Midbrain (tissue), 1 donor: ENCODE measurements at regions not wholly inside any gene's neighbourhood (a gene's known extent, or its start where the extent isn't known, plus 50 kb on each side); places are given as distances from the start of the nearest gene placed in this dataset.
"Not testable (repeated sequence)": the region's sequence is repeated elsewhere in the genome, so short reads cannot be mapped to it uniquely, and the experiment has no call there.

Source experiments
- DNase-seq: peaks from one replicate; lab custom pipeline; 2025; lab: John Stamatoyannopoulos, UW

- no peak for DNase-seq
These were observed 391.6 kb downstream of the DMRTA1 start for GRCh38 chr9:22838266-22838665.

DNA sequence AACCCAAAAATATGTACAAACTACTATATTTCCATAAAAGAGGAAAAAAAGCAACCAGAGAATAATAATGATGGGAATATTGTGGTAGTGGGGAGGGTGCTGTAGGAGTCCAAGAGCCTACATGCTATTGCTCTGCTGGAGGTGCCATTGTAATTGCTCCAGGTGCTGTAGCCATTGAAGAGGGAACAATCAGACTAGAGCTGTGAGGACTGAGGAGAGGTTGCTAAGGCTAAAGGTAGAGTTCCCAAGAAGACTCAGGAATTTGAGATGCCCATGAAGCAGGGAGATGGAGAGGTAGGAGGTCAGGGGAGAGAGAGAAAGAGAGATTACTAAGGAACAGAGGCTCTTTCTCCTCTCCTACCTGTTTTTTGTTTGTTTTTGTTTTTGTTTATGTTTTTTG is 394.0 kb downstream of the DMRTA1 start:
- no peak for DNase-seq

DNA sequence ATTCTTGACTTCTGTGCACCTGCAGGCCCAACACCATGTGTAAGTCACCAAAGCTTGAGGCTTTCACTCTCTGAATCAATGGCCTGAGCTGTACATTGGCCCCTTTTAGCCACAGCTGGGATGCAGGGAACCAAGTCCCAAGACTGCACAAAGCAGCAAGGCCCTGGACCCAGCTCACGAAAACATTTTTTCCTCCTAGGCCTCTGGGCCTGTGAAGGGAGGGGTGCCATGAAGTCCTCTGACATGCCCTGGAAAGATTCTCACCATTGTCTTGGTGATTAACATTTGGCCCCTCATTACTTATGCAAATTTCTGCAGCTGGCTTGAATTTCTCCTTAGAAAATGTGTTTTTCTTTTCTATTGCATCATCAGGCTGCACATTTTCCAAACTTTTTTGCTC is 398.6 kb downstream of the DMRTA1 start:
- DNase-seq = not testable (repeated sequence)

DNA sequence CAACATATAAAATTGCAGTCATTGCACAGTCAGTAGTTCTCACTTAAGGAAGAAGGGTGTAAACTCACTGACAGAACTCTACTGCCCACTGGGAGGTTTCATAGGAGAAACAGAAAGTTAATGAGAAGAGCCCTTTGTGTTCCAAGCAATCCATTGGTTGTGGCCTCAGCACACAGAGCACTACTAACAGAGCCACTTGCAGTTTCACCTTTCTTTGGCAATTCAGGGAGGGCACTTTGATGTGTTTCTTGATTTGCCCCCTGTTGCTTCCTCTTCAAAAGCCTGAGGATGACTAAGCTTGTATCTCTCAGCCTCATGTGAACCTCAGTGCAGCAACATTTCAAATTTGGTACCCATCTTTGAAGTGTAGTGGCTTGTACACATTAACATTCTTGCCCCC is 409.4 kb downstream of the DMRTA1 start:
- DNase-seq = no peak

GRCh38 chr9:22857316-22857715 is 410.7 kb downstream of the DMRTA1 start:
- DNase-seq = no peak

- DNase-seq = no peak
These were observed 416.5 kb downstream of the DMRTA1 start for GRCh38 chr9:22863106-22863505.

GRCh38 chr9:22863736-22864135 is 417.1 kb downstream of the DMRTA1 start:
- DNase-seq = no peak

DNA sequence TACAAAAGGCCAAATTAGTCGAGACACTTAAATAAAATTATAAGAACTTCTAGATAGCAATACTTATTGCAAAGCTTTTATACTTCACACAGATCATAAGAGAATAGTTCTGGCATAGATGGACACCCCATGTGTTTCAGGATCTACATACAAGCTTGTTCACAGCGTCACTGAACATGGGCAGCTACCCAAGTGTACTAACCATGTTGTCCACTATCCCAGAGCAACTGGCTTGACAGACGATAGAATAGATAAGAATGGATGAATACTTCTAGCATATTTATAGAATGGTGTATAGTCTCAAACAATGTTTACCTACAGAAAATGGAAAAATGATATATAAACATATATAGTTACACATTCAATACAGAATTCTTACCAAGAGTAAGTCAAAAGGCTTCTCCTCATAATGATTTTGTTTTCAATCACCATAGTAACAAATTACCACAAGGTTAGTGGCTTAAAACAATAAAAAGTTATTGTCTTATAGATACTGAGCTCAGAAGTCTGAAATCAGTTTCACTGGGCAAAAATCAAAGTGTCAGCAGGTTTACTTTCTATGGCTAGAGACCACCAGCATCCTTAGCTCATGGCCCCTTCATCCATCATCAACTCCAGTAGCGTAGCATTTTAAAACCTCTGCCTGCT is 446.7 kb downstream of the DMRTA1 start:
- no peak for DNase-seq

DNA sequence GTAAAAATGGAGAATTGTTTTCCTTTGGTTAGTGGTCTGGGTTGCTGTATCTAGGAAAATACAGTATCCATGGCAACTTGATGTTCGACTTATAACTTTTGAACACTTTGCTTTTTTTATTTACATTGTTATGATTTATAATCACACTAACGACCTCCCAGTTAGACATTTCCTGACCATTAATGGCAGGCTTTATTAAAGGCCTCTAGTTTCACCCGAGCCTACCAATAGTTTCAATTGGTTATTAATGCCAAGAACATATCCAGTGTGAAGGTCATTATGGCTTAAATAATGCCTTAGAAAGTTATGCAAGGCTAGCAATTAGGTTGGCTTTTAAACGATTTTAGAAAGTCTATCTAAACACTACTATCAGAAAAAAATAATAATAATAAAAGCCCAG is 452.0 kb downstream of the DMRTA1 start:
- no peak for DNase-seq

DNA sequence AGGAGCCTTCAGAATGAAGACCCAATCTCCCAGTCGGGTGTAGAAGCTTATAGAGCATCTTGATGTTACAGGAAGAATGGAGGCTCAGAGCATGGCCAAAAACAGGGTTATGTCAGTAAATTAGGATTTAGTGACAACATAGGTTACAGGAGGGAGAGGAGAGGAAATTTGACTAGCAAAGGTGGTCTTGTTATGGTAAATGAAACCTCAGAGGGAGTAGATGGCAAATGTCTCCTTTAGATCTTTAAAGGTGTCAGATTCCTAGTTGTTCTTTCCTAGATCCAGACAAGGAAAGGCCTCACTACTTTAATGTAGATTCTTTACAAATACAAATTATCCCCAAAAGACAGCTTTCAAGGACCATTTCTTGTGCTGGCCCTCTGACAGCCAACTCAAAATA is 465.0 kb downstream of the DMRTA1 start:
- DNase-seq = no peak

DNA sequence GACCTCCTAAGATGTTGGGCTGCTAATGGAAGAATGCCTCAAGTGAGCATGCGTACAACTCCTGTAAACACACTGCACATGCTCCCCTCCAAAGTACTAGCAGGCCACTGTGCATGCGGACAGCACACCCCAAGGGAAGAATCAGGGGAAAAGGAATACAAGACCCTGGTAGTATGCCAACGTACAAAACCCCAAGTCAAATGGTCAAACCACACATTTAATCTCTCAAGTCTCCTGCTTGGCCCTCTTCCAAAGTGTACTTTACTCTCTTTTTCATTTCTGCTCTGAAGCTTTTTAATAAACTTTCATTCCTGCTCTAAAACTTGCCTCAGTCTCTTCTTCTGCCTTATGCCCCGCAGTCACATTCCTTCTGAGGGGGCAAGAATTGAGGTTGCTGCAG is 466.4 kb downstream of the DMRTA1 start:
- no peak for DNase-seq

GRCh38 chr9:22913518-22913917 is 466.9 kb downstream of the DMRTA1 start:
- no peak for DNase-seq

DNA sequence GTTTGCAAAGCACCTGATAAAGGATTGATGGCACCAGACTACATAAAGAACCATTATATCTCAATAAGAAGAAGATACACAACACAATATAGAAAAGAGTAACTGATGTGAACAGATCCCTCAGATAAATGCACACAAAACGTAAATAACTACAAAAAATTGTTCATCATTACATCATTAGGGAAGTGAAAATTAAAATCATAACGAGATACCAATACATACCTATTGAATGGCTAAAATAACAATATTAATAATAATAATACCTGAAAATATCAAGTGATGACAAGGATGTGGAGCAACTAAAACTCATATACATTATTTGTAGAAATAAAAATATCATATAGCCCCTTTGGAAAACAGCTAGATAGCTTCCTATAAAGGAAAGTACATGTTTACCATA is 469.5 kb downstream of the DMRTA1 start:
- no peak for DNase-seq

DNA sequence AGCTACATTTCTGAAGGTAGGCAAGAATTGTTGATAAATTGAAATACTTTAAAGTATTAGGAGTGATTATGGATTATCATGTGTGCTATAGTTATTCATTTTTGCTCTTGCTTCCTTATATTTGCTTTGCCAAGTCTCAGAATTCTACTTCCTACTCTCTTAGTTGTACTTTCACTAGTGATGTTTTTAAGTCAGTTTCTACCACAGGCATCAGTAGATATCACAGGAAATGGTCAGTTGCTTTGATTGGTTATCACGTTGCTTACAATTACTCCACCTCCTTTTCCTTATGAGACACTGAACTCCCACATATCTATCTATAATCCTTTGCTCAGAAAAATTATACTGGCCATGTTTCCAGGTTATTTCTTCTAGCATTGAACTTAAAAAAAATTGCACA is 472.8 kb downstream of the DMRTA1 start:
- DNase-seq = no peak

- no peak for DNase-seq
These were observed 475.1 kb downstream of the DMRTA1 start for GRCh38 chr9:22921742-22922141.

DNA sequence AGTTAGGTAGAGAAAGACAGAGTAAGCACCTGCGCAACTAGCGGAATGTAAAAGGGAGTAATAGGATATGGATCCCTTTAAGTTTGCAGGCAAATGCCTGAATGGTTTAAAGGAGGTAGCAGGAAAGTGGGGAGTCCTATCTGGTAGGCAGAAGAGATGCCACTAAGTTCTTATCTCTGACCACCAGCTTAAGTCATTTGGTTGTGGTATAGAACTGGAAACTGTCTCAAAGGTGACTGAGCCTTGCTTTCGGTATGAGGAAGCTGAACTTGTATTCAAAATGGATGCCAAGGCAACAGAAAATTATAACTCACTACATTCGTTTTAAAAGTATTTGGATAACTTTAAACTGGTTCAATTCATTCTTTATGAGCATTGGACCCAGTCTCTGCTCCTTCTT is 475.6 kb downstream of the DMRTA1 start:
- DNase-seq = no peak

GRCh38 chr9:22954550-22954949 is 507.9 kb downstream of the DMRTA1 start:
- no peak for DNase-seq

GRCh38 chr9:22954964-22955363 is 508.3 kb downstream of the DMRTA1 start:
- no peak for DNase-seq

DNA sequence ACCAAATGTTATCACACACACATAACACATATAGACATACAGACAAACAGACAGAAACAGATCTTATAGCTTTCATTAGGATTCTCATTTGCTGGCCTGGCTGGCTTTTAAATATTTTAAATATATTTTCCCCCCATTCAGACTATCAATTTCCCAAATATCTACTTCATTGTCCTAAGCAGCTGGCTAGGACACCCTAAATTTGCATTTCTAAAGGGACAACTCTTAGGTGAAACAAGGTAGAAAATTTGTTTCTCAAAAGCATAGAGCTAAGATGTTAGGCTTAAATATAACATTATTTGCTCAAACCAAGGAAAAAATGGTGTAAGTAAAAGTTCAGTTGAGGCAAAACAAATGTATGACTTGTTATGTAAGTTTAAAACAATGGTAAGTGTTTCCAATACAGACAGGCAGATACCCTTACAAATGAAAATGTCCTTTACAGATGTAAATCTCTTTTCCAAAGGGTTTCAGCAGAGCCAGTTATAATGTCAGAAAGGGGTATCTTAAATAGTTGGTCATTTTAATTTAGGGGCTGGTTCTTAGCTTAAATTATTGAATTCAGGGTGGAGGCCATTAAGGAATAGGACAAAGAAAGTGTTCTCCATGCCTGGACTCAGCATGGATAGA is 522.8 kb downstream of the DMRTA1 start:
- DNase-seq = no peak

GRCh38 chr9:22970434-22970975 is 523.9 kb downstream of the DMRTA1 start:
- no peak for DNase-seq

DNA sequence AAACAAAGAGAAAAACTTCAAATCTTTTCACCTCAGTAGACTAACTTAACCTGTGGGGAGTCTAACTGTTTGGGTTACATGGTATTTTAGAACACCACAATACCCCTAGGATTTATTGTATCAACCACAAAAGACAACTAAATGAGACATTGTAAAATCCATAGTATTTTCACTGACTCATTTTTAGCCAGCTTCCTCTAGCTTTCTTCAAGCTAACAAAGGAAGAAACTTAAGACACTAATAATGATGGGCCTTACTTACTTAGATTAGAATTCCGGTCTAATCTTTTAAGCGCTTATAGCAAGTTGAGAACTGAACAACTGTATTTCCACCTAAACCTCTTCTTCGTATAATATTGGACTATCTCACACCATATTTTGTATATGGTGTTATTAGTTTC is 529.3 kb downstream of the DMRTA1 start:
- DNase-seq = no peak

- DNase-seq = no peak
These were observed 529.8 kb downstream of the DMRTA1 start for GRCh38 chr9:22976454-22976853.

- DNase-seq = not testable (repeated sequence)
These were observed 533.8 kb downstream of the DMRTA1 start for GRCh38 chr9:22980429-22980828.

DNA sequence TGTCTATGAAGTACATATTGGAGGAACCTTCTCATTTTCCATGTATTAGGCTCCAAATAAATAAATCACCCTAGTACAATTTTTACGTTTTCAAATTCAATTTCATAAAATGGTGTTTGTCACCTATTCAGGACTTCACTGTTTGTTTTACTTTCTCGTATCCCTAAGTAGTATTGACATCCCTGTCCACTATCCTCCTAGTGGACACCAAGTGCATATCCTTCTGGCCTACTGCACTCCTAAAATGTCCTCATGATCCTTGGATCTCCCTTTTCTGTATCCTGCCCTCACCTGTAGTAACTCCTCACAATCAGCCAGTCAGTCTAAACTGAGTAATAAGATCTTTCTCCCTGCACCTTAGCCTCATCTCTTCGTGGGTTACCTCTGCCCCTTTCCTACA is 539.9 kb downstream of the DMRTA1 start:
- DNase-seq = no peak
